ENCODE measurements at regions not wholly inside any gene's neighbourhood (a gene's known extent, or its start where the extent isn't known, plus 50 kb on each side); places are given as distances from the start of the nearest gene placed in this dataset.

DNA sequence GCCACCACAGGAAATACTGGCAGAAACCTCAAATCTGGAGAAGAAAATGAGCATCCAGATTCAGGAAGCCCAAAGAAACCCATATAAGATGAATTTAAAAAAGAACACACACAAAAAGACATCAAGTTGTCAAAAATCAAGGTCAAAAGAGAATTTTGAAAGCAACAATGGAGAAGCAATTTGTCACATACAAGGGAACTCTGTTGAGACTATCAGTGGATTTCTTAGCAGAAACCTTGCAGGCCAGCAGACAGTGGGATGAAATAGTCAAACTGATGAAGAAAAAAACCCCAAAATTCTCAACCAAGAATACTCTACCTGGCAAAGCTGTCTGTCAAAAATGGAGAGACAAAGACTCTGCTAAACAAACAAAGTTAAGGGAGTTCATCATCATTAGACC, 272.6 kb downstream of the ADCYAP1 start:
- Histone ChIP-seq H3K27ac (no peak overlapping the region), H3K4me3 (ENCODE audit: low read depth, low read length) (no peak overlapping the region), H3K27me3 (replicated peaks) (no peaks in the 10 kb centered on the region), H3K36me3 (replicated peaks) (no peaks in the 10 kb centered on the region)
- TF ChIP-seq, protein P1, sequence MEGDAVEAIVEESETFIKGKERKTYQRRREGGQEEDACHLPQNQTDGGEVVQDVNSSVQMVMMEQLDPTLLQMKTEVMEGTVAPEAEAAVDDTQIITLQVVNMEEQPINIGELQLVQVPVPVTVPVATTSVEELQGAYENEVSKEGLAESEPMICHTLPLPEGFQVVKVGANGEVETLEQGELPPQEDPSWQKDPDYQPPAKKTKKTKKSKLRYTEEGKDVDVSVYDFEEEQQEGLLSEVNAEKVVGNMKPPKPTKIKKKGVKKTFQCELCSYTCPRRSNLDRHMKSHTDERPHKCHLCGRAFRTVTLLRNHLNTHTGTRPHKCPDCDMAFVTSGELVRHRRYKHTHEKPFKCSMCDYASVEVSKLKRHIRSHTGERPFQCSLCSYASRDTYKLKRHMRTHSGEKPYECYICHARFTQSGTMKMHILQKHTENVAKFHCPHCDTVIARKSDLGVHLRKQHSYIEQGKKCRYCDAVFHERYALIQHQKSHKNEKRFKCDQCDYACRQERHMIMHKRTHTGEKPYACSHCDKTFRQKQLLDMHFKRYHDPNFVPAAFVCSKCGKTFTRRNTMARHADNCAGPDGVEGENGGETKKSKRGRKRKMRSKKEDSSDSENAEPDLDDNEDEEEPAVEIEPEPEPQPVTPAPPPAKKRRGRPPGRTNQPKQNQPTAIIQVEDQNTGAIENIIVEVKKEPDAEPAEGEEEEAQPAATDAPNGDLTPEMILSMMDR (IDR thresholded peaks at IDR 0.05; ENCODE audit: low read depth, low read length, missing control alignments): no peak
- DNase-seq: no peak
- in situ Hi-C loops (cut with HindIII; ENCODE audit: low pct_ligation_motif_present, low sequenced_read_pairs): no loop called here

- no peak overlapping the region for H3K27ac ChIP-seq
- DNase-seq: no peak
- no peak overlapping the region for H3K4me3 ChIP-seq (ENCODE audit: low read depth, low read length)
- no peaks in the 10 kb centered on the region for H3K27me3 ChIP-seq (replicated peaks)
- TF ChIP-seq, protein P1 (IDR thresholded peaks at IDR 0.05; ENCODE audit: low read depth, low read length, missing control alignments): no peak
- no peaks in the 10 kb centered on the region for H3K36me3 ChIP-seq (replicated peaks)
- in situ Hi-C loops (cut with HindIII; ENCODE audit: low pct_ligation_motif_present, low sequenced_read_pairs): no loop called here
Observed at GRCh38 chr18:1191341-1191740, 286.7 kb downstream of the ADCYAP1 start.

GRCh38 chr18:1213126-1213525, 308.5 kb downstream of the ADCYAP1 start:
- H3K27me3 ChIP-seq (replicated peaks): no peaks in the 10 kb centered on the region
- H3K36me3 ChIP-seq (replicated peaks): no peaks in the 10 kb centered on the region
- TF ChIP-seq, protein P1 (IDR thresholded peaks at IDR 0.05; ENCODE audit: low read depth, low read length, missing control alignments): no peak
- DNase-seq: no peak
- no peak overlapping the region for H3K27ac ChIP-seq
- in situ Hi-C loops (cut with HindIII; ENCODE audit: low pct_ligation_motif_present, low sequenced_read_pairs): no loop called here
- H3K4me3 ChIP-seq (ENCODE audit: low read depth, low read length): no peak overlapping the region

- no peak overlapping the region for H3K4me3 ChIP-seq (ENCODE audit: low read depth, low read length)
- no peaks in the 10 kb centered on the region for H3K27me3 ChIP-seq (replicated peaks)
- DNase-seq: no peak
- TF ChIP-seq, protein P1 (IDR thresholded peaks at IDR 0.05; ENCODE audit: low read depth, low read length, missing control alignments): no peak
- H3K36me3 ChIP-seq (replicated peaks): no peaks in the 10 kb centered on the region
- in situ Hi-C loops (cut with HindIII; ENCODE audit: low pct_ligation_motif_present, low sequenced_read_pairs): no loop called here
- no peak overlapping the region for H3K27ac ChIP-seq
Observed at GRCh38 chr18:1222880-1223279, 318.2 kb downstream of the ADCYAP1 start.

- Histone ChIP-seq H3K4me3 (ENCODE audit: low read depth, low read length) (no peak overlapping the region), H3K27me3 (replicated peaks) (no peaks in the 10 kb centered on the region), H3K27ac (no peak overlapping the region), H3K36me3 (replicated peaks) (no peaks in the 10 kb centered on the region)
- in situ Hi-C loops (cut with HindIII; ENCODE audit: low pct_ligation_motif_present, low sequenced_read_pairs): no loop called here
- no peak for DNase-seq
- TF ChIP-seq, protein P1 (IDR thresholded peaks at IDR 0.05; ENCODE audit: low read depth, low read length, missing control alignments): no peak
Observed at GRCh38 chr18:1227025-1227424, 322.4 kb downstream of the ADCYAP1 start.

DNA sequence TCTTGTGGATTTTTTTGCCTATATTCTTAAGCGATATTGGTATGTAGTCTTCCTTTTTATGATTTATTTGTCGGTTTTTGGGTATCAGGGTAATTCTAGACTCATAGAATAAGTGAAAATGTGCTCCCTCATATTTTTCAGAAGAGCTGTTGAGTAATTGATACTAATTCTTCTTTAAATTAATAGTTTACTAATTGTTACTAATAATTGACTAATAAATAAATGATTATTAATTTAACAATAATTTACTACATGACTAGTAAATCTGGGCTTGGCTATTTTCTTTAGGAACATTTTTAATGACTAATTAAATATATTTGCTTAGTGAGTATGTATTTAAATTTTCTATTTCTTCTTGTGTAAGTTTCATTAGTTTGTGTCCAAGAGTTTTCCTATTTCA, 325.0 kb downstream of the ADCYAP1 start:
- TF ChIP-seq, protein P1 (IDR thresholded peaks at IDR 0.05; ENCODE audit: low read depth, low read length, missing control alignments): no peak
- no peaks in the 10 kb centered on the region for H3K27me3 ChIP-seq (replicated peaks)
- H3K27ac ChIP-seq: no peak overlapping the region
- H3K36me3 ChIP-seq (replicated peaks): no peaks in the 10 kb centered on the region
- no peak for DNase-seq
- in situ Hi-C loops (cut with HindIII; ENCODE audit: low pct_ligation_motif_present, low sequenced_read_pairs): no loop called here
- no peak overlapping the region for H3K4me3 ChIP-seq (ENCODE audit: low read depth, low read length)
